Ascending aorta (tissue), 2 donors: ENCODE measurements at regions not wholly inside any gene's neighbourhood (a gene's known extent, or its start where the extent isn't known, plus 50 kb on each side); places are given as distances from the start of the nearest gene placed in this dataset.

Experiments
- DNase-seq, 2 donors: peaks; one replicate each; pipeline ENCODE4 v3.0.0-alpha.2; 2019; ENCODE audit warnings: low spot score in 2 of 2
- H3K27ac ChIP-seq, 2 donors: fragments of 200-600 bp; sonication (generic); one replicate each; pipeline ENCODE4 v1.5.1; 2016 to 2017; ENCODE audit warnings: mild to moderate bottlenecking in 1 of 2
- H3K27me3 ChIP-seq: fragments of 200-600 bp; sonication (generic); one replicate; pipeline ENCODE4 v1.5.1; 2017
- H3K36me3 ChIP-seq, 2 donors: fragments of 200-600 bp; sonication (generic); one replicate each; pipeline ENCODE4 v1.5.1; 2016
- H3K4me1 ChIP-seq, 2 donors: fragments of 200-600 bp; sonication (generic); one replicate each; pipeline ENCODE4 v1.5.1; 2016 to 2017; ENCODE audit warnings: mild to moderate bottlenecking in 1 of 2
- H3K4me3 ChIP-seq, 2 donors: fragments of 200-600 bp; sonication (generic); one replicate each; pipeline ENCODE4 v1.5.1; 2016 to 2017; ENCODE audit warnings: mild to moderate bottlenecking in 1 of 2
- H3K9me3 ChIP-seq, 2 donors: fragments of 200-600 bp; sonication (generic); one replicate each; pipeline ENCODE4 v1.5.1; 2016
- CTCF ChIP-seq, 3 experiments: fragments of 200-600 bp in 2 of 3; fragments of 450-650 bp in 1 of 3; sonication (generic) in 2 of 3; IDR thresholded peaks; one replicate each; pipeline ENCODE4 v1.5.1; 2016 to 2019; ENCODE audit warnings: antibody characterized with exemption in 3 of 3, mild to moderate bottlenecking in 1 of 3, moderate library complexity in 1 of 3
- intact Hi-C: fragments of 100-400 bp; cut with DNase I; formaldehyde crosslinking; loops from one replicate; pipeline ENCODE4 v1.15.1; 2023

- no peak for DNase-seq
- no peak for TF ChIP-seq CTCF (IDR thresholded peaks at IDR 0.05)
- no peaks in the 10 kb centered on the region for H3K9me3 ChIP-seq
- intact Hi-C loops = no loop called here
- H3K27ac ChIP-seq = no peak overlapping the region
- no peaks in the 10 kb centered on the region for H3K27me3 ChIP-seq
- H3K36me3 ChIP-seq = no peaks in the 10 kb centered on the region
- no peak overlapping the region for H3K4me3 ChIP-seq
- H3K4me1 ChIP-seq = no peaks in the 10 kb centered on the region
These were observed 158.9 kb downstream of the GC start for GRCh38 chr4:71625005-71625404.
